Stimulated activated CD4-positive, alpha-beta T cell treated with anti-CD3 and anti-CD28 coated beads, Interleukin-2, amount 100 ng/mL, for 48 hours (primary cell): ENCODE measurements at regions not wholly inside any gene's neighbourhood (a gene's known extent, or its start where the extent isn't known, plus 50 kb on each side); places are given as distances from the start of the nearest gene placed in this dataset.

Source experiments
- DNase-seq, 2 donors: peaks; one replicate each; pipeline ENCODE4 v3.0.0-alpha.2; 2020

- DNase-seq: no peak
Observed at GRCh38 chr11:112834277-112834755, 126.9 kb upstream of the NCAM1 start.

GRCh38 chr11:112835591-112836255, 125.5 kb upstream of the NCAM1 start:
- DNase-seq: no peak

GRCh38 chr11:112836256-112836602, 125.0 kb upstream of the NCAM1 start:
- no peak for DNase-seq

GRCh38 chr11:112837162-112837826, 123.9 kb upstream of the NCAM1 start:
- no peak for DNase-seq

GRCh38 chr11:112839051-112839450, 122.2 kb upstream of the NCAM1 start:
- DNase-seq: no peak

GRCh38 chr11:112841729-112842128, 119.5 kb upstream of the NCAM1 start:
- DNase-seq: no peak

GRCh38 chr11:112842151-112842550, 119.1 kb upstream of the NCAM1 start:
- DNase-seq: no peak

- no peak for DNase-seq
Observed at GRCh38 chr11:112844517-112844916, 116.7 kb upstream of the NCAM1 start.

- no peak for DNase-seq
Observed at GRCh38 chr11:112847568-112847967, 113.7 kb upstream of the NCAM1 start.

- no peak for DNase-seq
Observed at GRCh38 chr11:112852143-112852866, 108.9 kb upstream of the NCAM1 start.

GRCh38 chr11:112856133-112856532, 105.1 kb upstream of the NCAM1 start:
- no peak for DNase-seq

- no peak for DNase-seq
Observed at GRCh38 chr11:112856591-112856990, 104.6 kb upstream of the NCAM1 start.

- no peak for DNase-seq
Observed at GRCh38 chr11:112858289-112859023, 102.8 kb upstream of the NCAM1 start.

GRCh38 chr11:112859787-112860186, 101.4 kb upstream of the NCAM1 start:
- DNase-seq: no peak

- DNase-seq: no peak
Observed at GRCh38 chr11:112861356-112861755, 99.9 kb upstream of the NCAM1 start.

- DNase-seq: no peak
Observed at GRCh38 chr11:112863305-112863704, 97.9 kb upstream of the NCAM1 start.

GRCh38 chr11:112864672-112865071, 96.5 kb upstream of the NCAM1 start:
- DNase-seq: no peak

- no peak for DNase-seq
Observed at GRCh38 chr11:112871909-112872500, 89.2 kb upstream of the NCAM1 start.

GRCh38 chr11:112874980-112875379, 86.2 kb upstream of the NCAM1 start:
- no peak for DNase-seq

GRCh38 chr11:112877581-112877980, 83.6 kb upstream of the NCAM1 start:
- DNase-seq: no peak

- DNase-seq: no peak
Observed at GRCh38 chr11:112878033-112878601, 83.1 kb upstream of the NCAM1 start.

- no peak for DNase-seq
Observed at GRCh38 chr11:112880495-112880894, 80.7 kb upstream of the NCAM1 start.

- no peak for DNase-seq
Observed at GRCh38 chr11:112881461-112881860, 79.8 kb upstream of the NCAM1 start.
